Left lung (tissue), 4 donors: ENCODE measurements at regions not wholly inside any gene's neighbourhood (a gene's known extent, or its start where the extent isn't known, plus 50 kb on each side); places are given as distances from the start of the nearest gene placed in this dataset.
"Not testable (repeated sequence)": the region's sequence is repeated elsewhere in the genome, so short reads cannot be mapped to it uniquely, and the experiment has no call there.

Experiments used
- ATAC-seq: fragments of 200-7000 bp; cut with Tn5 transposase; one replicate; pipeline ENCODE4 v1.9.1; 2020; ENCODE audit warnings: moderate library complexity
- DNase-seq, 4 donors: peaks; one replicate each; pipeline ENCODE4 v3.0.0-alpha.2; 2013 to 2020
- H3K27ac ChIP-seq, 2 donors: fragments of 200-600 bp; sonication (generic) in 1 of 2; one replicate each; pipeline versions ENCODE4 v1.5.0 to v1.8.0; 2020 to 2021
- H3K27me3 ChIP-seq, 2 donors: fragments of 200-600 bp; sonication (generic) in 1 of 2; one replicate each; pipeline versions ENCODE4 v1.5.0 to v1.8.0; 2020 to 2021
- H3K36me3 ChIP-seq, 2 donors: fragments of 200-600 bp; sonication (generic) in 1 of 2; one replicate each; pipeline versions ENCODE4 v1.5.0 to v1.8.0; 2020 to 2021
- H3K4me1 ChIP-seq, 2 donors: fragments of 200-600 bp; one replicate each; pipeline ENCODE4 v1.8.0; 2021
- H3K4me3 ChIP-seq, 2 donors: fragments of 200-600 bp; sonication (generic) in 1 of 2; one replicate each; pipeline versions ENCODE4 v1.5.0 to v1.8.0; 2020 to 2021; ENCODE audit warnings: mild to moderate bottlenecking in 1 of 2
- H3K9me3 ChIP-seq, 2 donors: fragments of 200-600 bp; sonication (generic) in 1 of 2; one replicate each; pipeline versions ENCODE4 v1.5.0 to v1.8.0; 2020 to 2021
- CTCF ChIP-seq, 2 donors: fragments of 200-600 bp; sonication (generic) in 1 of 2; IDR thresholded peaks; one replicate each; pipeline versions ENCODE4 v1.5.0 to v1.8.0; 2021; ENCODE audit warnings: antibody characterized with exemption in 2 of 2
- intact Hi-C, 2 donors: fragments of 100-400 bp; cut with DNase I; formaldehyde crosslinking; loops; one replicate each; pipeline versions ENCODE4 v1.11.2 to v1.14.2; 2022
- donor health status: DM: no; HTN: yes; CAD: no.
- donor health status: DM: no; HTN: no; CAD: no.

- no peaks in the 10 kb centered on the region for H3K27me3 ChIP-seq
- DNase-seq (no peak), ATAC-seq (no peak)
- TF ChIP-seq CTCF (IDR thresholded peaks at IDR 0.05) = no peak
- H3K4me1 ChIP-seq = no peaks in the 10 kb centered on the region
- intact Hi-C loops = no loop called here
- no peaks in the 10 kb centered on the region for H3K36me3 ChIP-seq
- no peak overlapping the region for H3K27ac ChIP-seq
- H3K9me3 ChIP-seq = no peaks in the 10 kb centered on the region
- H3K4me3 ChIP-seq = no peak overlapping the region
Measured at GRCh38 chr3:78338405-78338804, 1298.5 kb downstream of the ROBO2 start.

GRCh38 chr3:78343221-78343620, 1303.3 kb downstream of the ROBO2 start:
- intact Hi-C loops = no loop called here
- no peak overlapping the region for H3K27ac ChIP-seq
- DNase-seq (no peak), ATAC-seq (no peak)
- no peaks in the 10 kb centered on the region for H3K36me3 ChIP-seq
- H3K27me3 ChIP-seq = no peaks in the 10 kb centered on the region
- no peak overlapping the region for H3K4me3 ChIP-seq
- no peaks in the 10 kb centered on the region for H3K4me1 ChIP-seq
- TF ChIP-seq CTCF (IDR thresholded peaks at IDR 0.05) = no peak
- H3K9me3 ChIP-seq = no peaks in the 10 kb centered on the region

- DNase-seq, ATAC-seq, H3K4me1 ChIP-seq, H3K4me3 ChIP-seq, H3K27ac ChIP-seq, H3K9me3 ChIP-seq, intact Hi-C loops, H3K36me3 ChIP-seq, H3K27me3 ChIP-seq: not testable (repeated sequence)
Measured at GRCh38 chr3:78344267-78344666, 1304.4 kb downstream of the ROBO2 start.

- no peaks in the 10 kb centered on the region for H3K27me3 ChIP-seq
- no peak overlapping the region for H3K27ac ChIP-seq
- ATAC-seq (no peak), DNase-seq (no peak)
- intact Hi-C loops = no loop called here
- no peak overlapping the region for H3K4me3 ChIP-seq
- no peaks in the 10 kb centered on the region for H3K4me1 ChIP-seq
- H3K36me3 ChIP-seq = no peaks in the 10 kb centered on the region
- H3K9me3 ChIP-seq = no peaks in the 10 kb centered on the region
- TF ChIP-seq CTCF (IDR thresholded peaks at IDR 0.05) = no peak
Measured at GRCh38 chr3:78344918-78345317, 1305.0 kb downstream of the ROBO2 start.

- no peaks in the 10 kb centered on the region for H3K27me3 ChIP-seq
- H3K4me3 ChIP-seq = no peak overlapping the region
- DNase-seq (no peak), ATAC-seq (no peak)
- H3K9me3 ChIP-seq = no peaks in the 10 kb centered on the region
- no peaks in the 10 kb centered on the region for H3K36me3 ChIP-seq
- no peaks in the 10 kb centered on the region for H3K4me1 ChIP-seq
- no peak overlapping the region for H3K27ac ChIP-seq
- TF ChIP-seq CTCF (IDR thresholded peaks at IDR 0.05) = no peak
- intact Hi-C loops = no loop called here
Measured at GRCh38 chr3:78347176-78347575, 1307.3 kb downstream of the ROBO2 start.

GRCh38 chr3:78348664-78349063, 1308.8 kb downstream of the ROBO2 start:
- no peak for DNase-seq
- Histone ChIP-seq H3K9me3 (no peaks in the 10 kb centered on the region), H3K4me1 (no peaks in the 10 kb centered on the region), H3K4me3 (no peak overlapping the region), H3K27ac (no peak overlapping the region), H3K36me3 (no peaks in the 10 kb centered on the region), H3K27me3 (no peaks in the 10 kb centered on the region)
- ATAC-seq = no peak
- TF ChIP-seq CTCF (IDR thresholded peaks at IDR 0.05) = no peak
- intact Hi-C loops = no loop called here
